ENCODE measurements at regions not wholly inside any gene's neighbourhood (a gene's known extent, or its start where the extent isn't known, plus 50 kb on each side); places are given as distances from the start of the nearest gene placed in this dataset.

GRCh38 chrX:149992918-149993317, 54.6 kb upstream of the EOLA2 start:
- intact Hi-C loops (cut with micrococcal nuclease; ENCODE audit: unreplicated experiment), result no loop called here
- ChIA-PET CTCF (no interaction called here), POLR2A (no interaction called here)
- ATAC-seq (no peak), DNase-seq (ENCODE audit: low read depth, low spot score) (no peak)
- H3K9me3 ChIP-seq (ENCODE audit: control insufficient read depth, insufficient read depth, low read depth, low read length), result no peaks in the 10 kb centered on the region
- no peak for TF ChIP-seq CTCF (IDR thresholded peaks at IDR 0.05)
- TF ChIP-seq SIN3A (IDR thresholded peaks at IDR 0.05; ENCODE audit: borderline replicate concordance, insufficient read depth, low read depth, low read length), result no peak
- TF ChIP-seq REST (IDR thresholded peaks at IDR 0.05; ENCODE audit: insufficient read depth in 1 of 2, low read depth in 2 of 2, low read length in 1 of 2), result no peak
- TF ChIP-seq TCF7L2 (IDR thresholded peaks at IDR 0.05; ENCODE audit: low read depth, low read length), result no peak
- no peak for TF ChIP-seq POLR2AphosphoS5 (IDR thresholded peaks at IDR 0.05; ENCODE audit: low read depth, low read length)
- BruUV-seq (replicated peaks), result no TSS peak
- H3K4me1 ChIP-seq (ENCODE audit: control insufficient read depth, insufficient read depth, low read length), result no peaks in the 10 kb centered on the region
- H3K27ac ChIP-seq (ENCODE audit: low read length), result no peak overlapping the region
- H3K36me3 ChIP-seq (ENCODE audit: control insufficient read depth, insufficient read depth, low read length), result no peaks in the 10 kb centered on the region
- in situ Hi-C loops (cut with HindIII; ENCODE audit: low pct_unique_long_range_greater_than_20kb, low sequenced_read_pairs), result no loop called here
- H3K4me3 ChIP-seq (ENCODE audit: low read depth in 2 of 2, low read length in 2 of 2), result no peak overlapping the region
- H3K27me3 ChIP-seq (ENCODE audit: control insufficient read depth, insufficient read depth, low read length), result no peaks in the 10 kb centered on the region

GRCh38 chrX:149993989-149994388, 55.7 kb upstream of the EOLA2 start:
- Histone ChIP-seq H3K4me3 (ENCODE audit: low read depth in 2 of 2, low read length in 2 of 2) (no peak overlapping the region), H3K4me1 (ENCODE audit: control insufficient read depth, insufficient read depth, low read length) (no peaks in the 10 kb centered on the region), H3K27me3 (ENCODE audit: control insufficient read depth, insufficient read depth, low read length) (no peaks in the 10 kb centered on the region), H3K36me3 (ENCODE audit: control insufficient read depth, insufficient read depth, low read length) (no peaks in the 10 kb centered on the region), H3K27ac (ENCODE audit: low read length) (no peak overlapping the region), H3K9me3 (ENCODE audit: control insufficient read depth, insufficient read depth, low read depth, low read length) (no peaks in the 10 kb centered on the region)
- POLR2A ChIA-PET, result no interaction called here
- no peak for DNase-seq (ENCODE audit: low read depth, low spot score)
- no peak for TF ChIP-seq CTCF (IDR thresholded peaks at IDR 0.05)
- no peak for TF ChIP-seq TCF7L2 (IDR thresholded peaks at IDR 0.05; ENCODE audit: low read depth, low read length)
- no peak for TF ChIP-seq POLR2AphosphoS5 (IDR thresholded peaks at IDR 0.05; ENCODE audit: low read depth, low read length)
- TF ChIP-seq REST (IDR thresholded peaks at IDR 0.05; ENCODE audit: insufficient read depth in 1 of 2, low read depth in 2 of 2, low read length in 1 of 2), result no peak
- no peak for TF ChIP-seq SIN3A (IDR thresholded peaks at IDR 0.05; ENCODE audit: borderline replicate concordance, insufficient read depth, low read depth, low read length)
- in situ Hi-C loops (cut with HindIII; ENCODE audit: low pct_unique_long_range_greater_than_20kb, low sequenced_read_pairs), result no loop called here
- ATAC-seq, result no peak
- intact Hi-C loops (cut with micrococcal nuclease; ENCODE audit: unreplicated experiment), result no loop called here
- no TSS peak for BruUV-seq (replicated peaks)
- CTCF ChIA-PET, result no interaction called here

Measured in Panc1 (cell line).